AG08395 (cell line): ENCODE measurements at regions not wholly inside any gene's neighbourhood (a gene's known extent, or its start where the extent isn't known, plus 50 kb on each side); places are given as distances from the start of the nearest gene placed in this dataset.

Experiments
- DNase-seq: peaks from one replicate; pipeline ENCODE4 v3.0.0; 2012; ENCODE audit warnings: mixed read lengths, low spot score

DNA sequence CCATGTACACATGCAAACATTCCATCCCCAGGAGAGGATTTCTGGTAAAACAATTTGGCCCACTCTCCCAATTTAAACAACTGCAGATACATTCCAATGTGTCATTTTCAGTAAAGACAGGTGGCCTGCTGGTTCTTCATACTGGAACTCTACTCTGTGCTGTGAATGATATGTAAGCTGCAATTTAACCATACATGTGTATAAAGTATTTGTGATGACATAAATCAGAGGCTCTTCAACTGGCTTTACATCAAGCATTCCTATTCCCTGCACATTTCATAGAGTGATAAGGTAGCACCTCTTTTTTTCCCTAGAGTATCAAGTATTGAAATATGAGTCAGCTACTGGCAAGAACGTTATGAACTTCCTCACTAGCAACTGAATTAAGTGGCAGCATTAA, 649.5 kb upstream of the ADGRL2 start:
- no peak for DNase-seq

DNA sequence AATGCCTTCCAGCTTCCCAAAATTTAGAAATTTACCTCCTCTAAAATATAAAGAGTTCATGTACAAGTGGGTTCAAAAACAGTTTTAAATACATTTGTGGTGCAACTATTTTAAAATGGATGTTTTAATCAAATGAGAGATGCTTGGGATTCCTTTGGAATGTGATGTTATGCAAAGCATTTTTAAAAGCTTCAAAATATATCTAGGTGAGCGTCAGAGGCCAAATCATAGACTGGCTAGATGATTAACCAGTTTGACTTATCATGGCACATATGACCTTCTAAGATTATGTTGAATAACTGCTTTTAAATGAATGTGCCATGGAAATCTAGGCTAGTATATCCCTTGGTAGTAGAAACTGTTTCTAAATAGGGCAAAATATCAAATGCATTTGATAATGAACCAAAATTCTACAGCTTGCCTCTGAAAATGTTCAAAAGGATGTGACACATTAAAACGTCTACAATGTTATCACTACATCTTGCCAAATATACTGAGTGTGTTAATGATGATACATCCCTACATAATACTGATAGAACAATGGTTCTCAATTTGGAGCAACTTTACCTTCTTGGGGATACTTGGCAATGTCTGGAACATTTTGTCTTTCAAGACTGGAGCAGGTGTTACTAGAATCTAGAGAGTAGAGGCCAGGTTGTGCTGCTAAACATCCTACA, 650.9 kb upstream of the ADGRL2 start:
- no peak for DNase-seq

DNA sequence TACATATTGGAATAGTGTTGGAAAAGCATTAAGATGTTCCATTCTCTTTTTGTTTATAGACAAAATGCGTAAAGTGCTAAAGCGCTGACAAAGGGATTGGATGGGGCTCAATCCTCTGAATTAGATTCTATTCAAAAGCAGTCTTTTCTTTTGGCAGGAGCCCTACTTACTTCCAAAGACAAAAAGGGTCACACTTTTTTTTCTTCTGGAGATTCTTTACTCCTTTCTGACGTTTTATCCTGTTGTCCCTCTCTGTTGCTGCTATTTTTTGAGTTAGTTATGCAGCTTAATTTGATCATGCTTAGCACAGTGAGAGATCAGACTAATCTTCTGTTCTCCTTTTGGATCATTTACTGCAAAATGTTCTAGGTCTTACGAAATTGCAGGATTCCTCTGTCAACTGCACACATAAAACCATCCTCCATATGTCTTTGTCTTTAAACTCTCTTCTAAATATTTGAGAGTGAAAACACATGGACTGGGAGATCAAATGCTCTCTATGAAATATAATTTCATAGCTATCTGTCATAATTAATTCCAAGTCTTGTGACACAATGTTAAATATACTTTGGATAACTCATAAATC, 656.4 kb upstream of the ADGRL2 start:
- no peak for DNase-seq

DNA sequence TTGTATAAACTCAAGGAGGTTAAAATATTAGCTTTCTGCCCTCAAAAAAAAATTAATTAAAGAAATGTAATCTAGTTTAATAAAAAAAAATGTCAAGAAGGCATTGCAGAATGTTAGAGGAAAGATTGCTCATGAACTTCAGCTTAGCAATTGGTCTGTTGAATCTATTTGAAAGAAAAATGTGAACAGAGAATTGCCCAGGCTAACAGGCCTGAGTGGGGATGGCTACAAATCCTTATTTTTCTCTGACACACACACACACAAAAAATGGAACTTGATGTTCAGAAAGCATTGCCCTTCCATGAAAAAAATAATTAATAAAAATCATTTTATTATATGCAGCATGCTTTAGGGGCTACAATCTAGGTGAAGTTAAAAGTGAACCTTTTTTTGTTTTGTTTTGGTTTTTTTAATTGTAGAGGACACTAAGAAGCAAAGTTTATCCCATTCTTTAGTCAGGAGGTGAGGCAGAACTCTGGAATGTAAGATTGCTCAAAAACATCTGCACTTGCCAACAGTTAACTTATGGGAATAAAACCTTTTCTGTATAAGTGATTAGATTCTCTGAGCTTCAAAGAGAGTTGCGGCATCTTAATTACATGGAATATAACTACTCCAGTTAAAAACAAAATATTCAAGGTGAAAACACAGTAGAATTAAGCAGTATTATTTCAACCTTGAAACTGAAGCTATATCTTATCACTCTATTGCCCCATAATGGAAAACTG, 658.5 kb upstream of the ADGRL2 start:
- DNase-seq = peak; percentile 70

DNA sequence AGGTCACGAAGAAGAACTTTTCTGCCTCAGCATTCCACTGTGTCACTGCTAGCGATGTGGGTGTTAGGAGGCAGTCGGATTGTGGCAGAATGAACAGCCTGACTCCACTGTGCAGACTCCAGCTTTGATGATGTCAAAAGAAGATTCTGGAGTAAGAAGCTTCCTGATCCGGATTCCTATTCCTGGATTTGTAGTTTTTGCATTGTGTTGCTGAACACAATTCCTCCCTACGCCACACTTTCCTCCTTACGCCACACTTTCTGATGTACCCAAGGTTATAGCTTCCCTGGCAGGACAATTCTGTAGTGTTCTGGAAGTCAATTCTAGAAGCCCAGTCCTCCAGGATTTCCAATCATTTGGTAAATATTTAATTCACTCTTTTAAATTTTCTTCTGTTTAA, 665.2 kb upstream of the ADGRL2 start:
- no peak for DNase-seq

DNA sequence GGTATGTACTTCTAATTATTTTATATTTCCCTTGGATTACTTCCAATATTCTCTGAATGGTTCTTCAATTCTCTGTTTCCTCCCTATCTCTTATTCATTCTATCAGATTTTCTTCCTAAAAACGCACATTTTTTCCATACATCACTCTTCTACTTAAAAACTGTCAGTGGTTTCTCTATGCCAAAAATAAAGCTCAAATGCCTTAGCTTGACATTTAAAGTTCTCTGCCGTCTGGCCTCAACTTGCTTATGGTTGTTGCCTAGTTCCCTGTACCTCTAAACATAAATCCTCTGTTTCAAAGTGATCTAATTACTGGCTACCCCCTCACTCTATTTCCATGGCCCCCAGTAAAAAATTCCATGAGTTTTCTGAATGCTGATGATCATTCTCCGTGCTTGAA, 671.0 kb upstream of the ADGRL2 start:
- DNase-seq = no peak

DNA sequence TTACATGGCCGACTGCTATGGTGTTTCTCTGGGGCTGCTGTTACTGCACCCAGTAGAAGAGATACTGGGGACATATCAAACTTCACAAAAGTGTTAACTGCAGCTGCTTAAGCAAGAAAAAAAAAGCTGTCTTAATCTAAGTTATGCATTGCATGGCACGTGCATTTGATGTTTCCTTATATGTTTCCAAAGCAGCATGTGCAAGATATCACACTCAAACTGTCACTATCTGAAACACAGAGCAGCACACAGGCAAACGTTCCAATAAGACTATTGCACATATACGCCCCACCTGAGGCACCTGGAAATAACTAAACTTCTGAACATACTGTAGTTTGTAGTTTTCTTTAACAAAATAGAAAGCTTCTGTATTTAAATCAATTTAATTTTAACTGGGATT, 671.4 kb upstream of the ADGRL2 start:
- DNase-seq = no peak

DNA sequence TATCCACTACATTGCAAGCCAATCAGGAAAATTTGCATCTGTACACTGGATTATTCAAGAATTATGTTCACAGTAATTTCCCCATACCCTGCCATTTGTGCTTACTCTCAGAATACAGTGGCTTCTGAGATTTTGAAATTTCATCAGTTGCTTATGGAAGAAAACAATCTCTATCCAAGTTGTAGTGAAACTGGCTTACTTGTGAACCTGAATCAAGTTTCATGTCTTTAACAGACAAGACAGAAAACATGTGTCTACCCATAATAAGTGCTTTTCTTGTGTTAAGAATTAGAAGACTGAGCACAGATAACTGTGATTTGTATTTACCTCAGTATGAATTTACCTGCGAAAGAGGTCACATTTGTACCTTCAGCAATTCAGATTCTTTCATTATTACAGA, 672.7 kb upstream of the ADGRL2 start:
- DNase-seq = no peak

DNA sequence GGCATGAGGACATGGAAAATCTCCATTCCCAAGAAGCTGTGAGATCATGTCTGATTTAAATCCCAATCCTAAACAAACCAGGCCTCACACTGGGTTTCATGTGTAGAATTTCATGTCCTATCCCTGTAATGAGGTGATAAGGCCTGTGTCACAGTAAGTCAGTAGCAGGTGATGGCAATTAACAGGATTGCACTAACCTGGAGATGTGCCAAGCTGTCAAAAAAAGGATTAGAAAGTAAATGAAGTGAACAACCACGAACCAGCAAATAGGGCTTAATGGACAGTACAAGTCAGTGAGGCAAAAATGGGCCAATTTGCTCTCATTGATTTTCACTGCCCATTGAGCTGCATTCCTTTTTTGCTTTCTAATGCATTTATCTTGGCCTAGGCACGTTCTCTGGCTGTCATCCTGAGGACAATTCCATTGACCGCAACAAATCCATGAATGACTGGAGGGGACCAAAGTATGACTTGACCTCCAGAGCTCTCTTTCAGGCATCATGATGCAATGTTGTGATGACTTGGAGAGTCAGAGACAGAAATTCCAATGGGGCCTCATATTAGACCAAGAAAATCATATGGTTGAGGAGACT, 673.6 kb upstream of the ADGRL2 start:
- DNase-seq = no peak

DNA sequence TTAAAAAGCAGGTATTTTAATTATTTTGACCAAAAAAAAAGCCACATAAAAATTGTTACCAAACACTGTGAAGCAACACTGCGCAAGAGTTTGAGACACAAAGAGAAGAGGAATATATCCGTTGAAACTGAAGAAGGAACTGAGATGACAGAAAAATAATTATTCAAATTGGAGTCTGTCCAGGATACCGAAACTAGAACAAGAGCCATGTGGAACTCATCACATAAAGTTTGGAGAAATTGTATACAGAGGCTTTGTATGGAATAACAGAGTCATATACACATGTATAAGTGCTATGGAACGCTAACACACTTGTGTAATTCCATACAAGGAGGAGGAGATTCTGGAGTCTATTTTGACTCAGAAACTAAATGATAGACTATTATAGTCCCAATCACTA, 675.1 kb upstream of the ADGRL2 start:
- no peak for DNase-seq

DNA sequence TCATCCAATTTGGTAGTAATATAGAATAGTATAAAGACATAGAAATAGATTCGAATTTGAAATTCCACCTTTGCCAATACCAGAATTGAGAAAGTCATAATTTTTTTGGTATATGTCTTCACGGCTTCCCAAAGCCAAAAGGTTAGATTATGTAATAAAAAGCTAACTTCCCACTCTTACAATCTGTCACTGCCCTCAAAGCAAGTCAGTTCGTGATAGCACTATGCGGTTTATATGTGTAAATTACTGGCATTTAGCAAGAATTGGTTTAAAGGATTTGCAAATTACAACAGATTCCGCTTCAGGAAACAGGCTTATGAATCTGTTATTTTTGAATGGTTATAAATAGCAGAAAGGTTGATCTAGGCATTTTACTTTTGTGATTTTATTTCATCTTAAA, 679.4 kb upstream of the ADGRL2 start:
- no peak for DNase-seq

DNA sequence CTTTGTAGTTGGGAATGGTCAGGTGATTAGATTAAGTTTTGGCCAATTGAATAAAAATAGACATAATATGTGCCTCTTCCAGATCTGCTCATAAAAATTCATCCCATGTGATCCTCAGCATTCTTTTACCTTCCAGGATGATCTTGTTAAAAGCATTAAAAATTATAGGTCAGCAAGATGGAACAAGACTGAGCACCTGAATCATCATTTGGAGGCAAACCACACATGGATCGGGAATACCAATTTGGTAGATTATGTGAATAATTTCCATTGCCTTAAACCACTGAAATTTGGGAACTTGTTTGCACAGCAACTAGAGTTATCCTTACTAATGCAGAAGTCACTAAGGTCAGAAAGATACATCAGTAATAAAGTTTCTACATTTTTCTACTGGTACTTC, 681.4 kb upstream of the ADGRL2 start:
- no peak for DNase-seq

DNA sequence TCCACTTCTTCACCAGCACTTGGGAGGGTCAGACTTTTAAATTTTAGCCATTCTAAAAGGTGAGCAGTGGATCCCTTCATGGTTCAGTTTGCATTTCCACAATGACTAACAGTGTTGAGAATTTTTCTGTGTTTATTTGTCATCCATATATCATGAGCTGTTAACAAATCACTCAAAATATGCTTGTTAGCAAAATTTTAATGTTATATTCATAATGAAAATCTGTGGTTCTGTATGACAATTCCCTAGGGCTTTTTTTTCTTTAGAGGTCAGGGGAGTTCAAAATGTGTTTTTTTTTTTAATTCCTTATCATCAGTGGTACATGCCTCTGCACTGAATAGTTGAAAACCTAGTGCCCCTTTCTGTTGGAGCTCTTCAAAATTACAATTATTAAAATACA, 682.2 kb upstream of the ADGRL2 start:
- DNase-seq = no peak

DNA sequence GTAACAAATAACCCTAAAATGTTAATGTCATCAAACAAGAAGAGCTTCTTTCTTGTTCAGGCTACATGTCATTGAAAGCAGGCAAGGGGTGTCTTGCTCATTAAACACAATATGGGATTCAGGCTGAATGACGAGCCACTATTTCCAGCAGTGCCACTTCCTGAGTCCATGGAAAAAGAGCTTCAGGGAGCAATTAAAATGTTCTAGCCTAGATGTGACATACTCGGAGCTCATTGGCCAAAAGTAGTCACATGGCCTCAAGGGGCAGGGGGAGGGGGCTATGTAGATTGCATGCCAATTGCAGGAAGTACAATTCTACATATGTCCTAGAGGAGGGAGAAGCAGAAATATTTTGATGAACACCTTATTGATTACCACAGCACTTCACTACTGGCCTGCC, 685.3 kb upstream of the ADGRL2 start:
- no peak for DNase-seq

DNA sequence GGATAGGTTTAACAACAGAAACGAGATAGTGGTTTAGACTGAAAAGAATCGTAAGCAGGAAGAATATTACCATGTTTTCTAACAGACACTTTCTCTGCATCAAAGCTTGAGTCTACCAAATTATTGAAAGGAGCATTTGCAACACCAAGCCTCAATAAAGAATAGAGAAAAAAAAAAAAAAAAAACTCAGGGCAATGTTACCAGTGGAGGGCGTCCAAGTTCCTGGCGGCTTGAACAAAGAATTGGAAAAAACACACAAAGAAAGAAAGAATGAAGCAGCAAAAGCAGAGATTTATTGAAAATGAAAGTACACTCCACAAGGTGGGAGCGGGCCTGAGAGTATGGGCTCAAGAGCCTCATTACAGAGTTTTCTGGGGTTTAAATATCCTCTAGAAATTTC, 686.5 kb upstream of the ADGRL2 start:
- DNase-seq = no peak

DNA sequence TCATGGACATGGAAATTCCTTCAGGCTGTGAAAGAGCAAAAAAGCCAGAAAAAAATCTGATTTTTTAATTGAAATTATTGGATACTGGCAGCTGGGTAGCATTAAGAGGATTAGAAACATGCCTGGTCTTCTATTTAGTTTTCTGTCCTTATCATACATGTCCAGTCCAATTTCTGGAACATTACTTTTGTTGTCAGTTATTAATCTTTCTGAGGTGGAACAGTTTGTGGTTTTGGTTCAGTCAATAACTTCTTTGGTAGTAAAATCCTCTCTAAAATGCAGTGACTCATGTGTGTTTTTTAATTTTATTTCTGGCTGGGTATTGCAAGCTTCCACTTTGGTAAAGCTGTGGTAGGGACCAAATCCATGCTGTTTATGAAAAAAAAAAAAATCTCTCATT, 687.0 kb upstream of the ADGRL2 start:
- peak; percentile 25 for DNase-seq

DNA sequence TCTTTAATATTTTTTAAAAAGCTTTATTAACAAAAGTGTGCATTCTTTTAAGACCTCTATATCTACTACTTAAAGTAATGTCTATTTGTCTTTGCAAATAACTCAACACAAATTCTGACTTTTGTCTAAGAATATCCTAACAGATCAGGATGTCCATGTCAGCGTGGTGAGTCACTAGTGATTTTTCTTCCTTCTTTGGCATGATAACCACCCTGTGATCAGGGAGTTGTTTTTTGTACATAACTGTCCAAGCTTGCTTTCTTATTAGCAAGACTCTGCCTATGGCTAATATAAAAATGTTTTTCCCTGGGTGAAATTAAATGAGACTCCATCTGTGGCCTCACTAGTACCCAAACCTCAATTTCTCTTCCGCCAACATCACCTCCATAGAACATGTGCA, 688.9 kb upstream of the ADGRL2 start:
- peak; percentile 61 for DNase-seq

DNA sequence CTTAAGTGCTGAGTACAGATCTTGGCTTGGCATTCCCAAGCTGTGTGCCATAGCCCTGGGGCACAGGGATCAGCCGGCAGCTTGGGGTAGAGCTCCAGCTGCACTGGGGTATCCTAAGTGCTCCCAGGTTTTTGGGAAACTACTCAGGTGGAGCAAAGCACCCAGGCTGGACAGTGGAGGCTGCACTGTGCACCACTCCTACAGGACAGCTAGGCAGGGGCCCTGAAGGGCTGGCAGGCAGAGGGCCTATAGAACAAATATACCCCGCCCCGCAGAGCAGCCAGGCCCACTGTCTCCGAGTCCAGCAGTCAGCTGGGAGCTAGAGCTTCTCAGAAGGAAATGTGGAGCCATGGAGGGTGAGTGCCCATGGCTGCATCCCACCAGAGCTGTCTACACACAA, 691.7 kb upstream of the ADGRL2 start:
- no peak for DNase-seq

DNA sequence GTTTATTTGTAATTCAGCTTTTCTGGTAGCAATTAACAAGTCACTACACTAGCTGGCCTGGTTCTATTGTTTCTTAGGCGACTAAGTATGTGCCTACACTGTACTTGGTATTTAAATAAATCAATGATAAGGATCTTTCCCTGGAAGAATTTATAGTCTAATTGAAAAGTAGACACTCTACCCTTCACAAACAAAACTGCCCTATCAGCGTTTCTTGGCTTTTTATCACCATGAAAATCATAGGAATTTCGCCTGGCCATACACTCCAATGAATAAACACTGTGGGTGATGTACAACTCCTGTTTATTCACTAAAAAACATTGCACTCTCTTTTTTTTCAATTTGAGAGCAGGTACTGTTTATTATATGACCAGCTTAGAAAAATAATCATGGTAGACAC, 702.9 kb upstream of the ADGRL2 start:
- no peak for DNase-seq

DNA sequence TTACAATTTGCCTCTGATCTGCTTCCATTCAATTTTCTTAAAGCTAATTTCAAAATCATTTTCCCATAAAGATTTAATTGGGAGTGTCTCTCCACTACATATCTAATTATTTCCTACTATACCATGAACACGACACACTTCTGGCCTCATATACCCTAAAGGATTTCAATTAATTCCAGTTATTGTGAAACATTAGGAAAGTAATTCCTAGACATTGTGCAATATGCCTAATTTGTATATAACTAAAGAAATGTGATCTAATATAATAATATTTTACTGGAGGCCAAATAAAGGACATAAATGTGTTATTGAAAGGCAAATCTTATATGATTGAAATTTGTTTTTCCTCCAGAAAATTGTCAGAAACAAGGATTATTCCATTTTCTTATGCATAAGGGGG, 727.2 kb upstream of the ADGRL2 start:
- no peak for DNase-seq

DNA sequence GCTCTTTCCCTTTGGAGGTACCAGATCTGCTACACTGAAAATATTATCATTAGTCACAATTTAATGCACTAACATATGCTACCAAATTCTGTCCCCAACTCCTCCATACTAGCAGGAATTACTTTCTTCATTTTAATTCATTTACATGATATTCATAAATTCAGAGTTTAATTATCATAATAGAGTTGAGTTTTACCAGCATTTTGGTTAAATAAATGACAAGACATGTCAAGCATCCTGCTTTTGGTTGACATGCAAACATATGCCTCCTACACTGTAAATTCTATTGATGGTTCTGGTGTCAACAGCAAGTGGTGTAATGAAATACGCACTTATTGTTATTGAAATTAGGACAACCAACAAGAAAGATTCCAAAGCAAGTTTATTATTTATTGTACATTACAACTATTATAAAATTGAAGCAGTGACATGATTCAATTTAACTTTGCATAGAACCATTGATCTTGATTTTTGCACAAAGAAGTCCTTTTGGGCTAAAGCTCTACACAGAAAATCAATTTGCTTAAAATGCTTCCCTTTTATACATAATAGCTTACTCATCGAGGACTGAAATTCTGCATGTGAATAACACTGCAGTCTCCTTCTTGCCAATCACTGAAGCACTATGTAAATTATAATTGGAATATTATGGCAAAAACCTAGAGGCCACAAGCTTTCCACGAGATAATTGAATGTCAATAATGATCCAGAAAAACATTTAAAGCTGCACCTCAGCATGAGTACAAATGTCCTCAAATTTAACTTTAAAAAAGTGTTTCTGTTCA, 728.6 kb upstream of the ADGRL2 start:
- no peak for DNase-seq

DNA sequence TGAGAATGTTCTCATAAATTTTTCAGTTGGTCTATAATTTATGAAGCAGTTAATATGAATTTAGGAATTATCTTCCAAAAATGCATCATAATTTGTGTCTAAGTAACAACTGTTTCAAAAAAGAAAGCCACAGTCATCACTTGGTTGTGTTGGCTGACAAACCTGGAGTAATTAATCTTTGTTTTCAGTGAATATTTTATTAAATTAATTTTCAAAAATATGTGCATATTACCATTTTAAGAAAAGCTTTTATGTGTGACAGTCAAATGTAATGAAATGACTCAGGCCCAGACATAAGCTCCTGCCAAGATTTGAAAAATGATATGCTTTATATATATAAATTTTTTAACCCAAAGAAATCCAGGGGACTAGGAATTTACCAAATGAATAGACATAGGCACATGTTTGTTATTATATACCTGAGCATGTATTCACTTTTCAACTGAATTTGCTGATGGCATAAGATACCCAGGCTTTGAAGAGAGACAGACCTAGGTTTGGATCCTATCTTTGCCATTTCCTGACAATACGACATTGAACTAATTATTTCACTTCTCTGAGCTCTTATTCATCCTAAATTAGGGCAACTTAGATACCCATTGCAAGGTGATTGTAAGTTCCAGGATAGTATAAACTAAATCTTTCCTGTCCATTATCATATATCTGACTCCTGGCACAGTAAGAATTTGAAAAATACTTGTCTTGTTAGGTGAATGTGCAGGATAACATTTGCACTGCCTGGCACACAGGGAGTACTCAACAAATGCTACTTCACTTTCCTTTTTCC, 729.5 kb upstream of the ADGRL2 start:
- no peak for DNase-seq
